Kidney (tissue), 13 donors: ENCODE measurements at regions not wholly inside any gene's neighbourhood (a gene's known extent, or its start where the extent isn't known, plus 50 kb on each side); places are given as distances from the start of the nearest gene placed in this dataset.

Experiments used
- DNase-seq, 5 donors: peaks; one replicate each; pipeline ENCODE4 v3.0.0-alpha.2; 2013 to 2020
- FAIRE-seq: peaks from 2 replicates; lab custom pipeline; 2012; peaks lifted over from hg19 to GRCh38; lab: Jason Lieb, UNC
- H3K27ac ChIP-seq, 2 donors: one replicate each; pipeline ENCODE4 v1.7.0; 2013; ENCODE audit warnings: low read depth in 2 of 2, low read length in 2 of 2, inconsistent platforms in 1 of 2
- H3K27me3 ChIP-seq: one replicate; pipeline ENCODE4 v1.7.1; 2013; ENCODE audit warnings: low read length, inconsistent platforms; ENCODE audit not compliant: control insufficient read depth, insufficient read depth
- H3K36me3 ChIP-seq, 3 donors: one replicate each; pipeline versions ENCODE4 v1.7.0 to v1.7.1; 2013; ENCODE audit warnings: low read length in 3 of 3, control low read depth in 1 of 3, inconsistent platforms in 1 of 3; ENCODE audit not compliant: insufficient read depth in 3 of 3, control insufficient read depth in 2 of 3
- H3K4me1 ChIP-seq, 3 donors: one replicate each; pipeline versions ENCODE4 v1.7.0 to v1.7.1; 2013; ENCODE audit warnings: low read length in 3 of 3, inconsistent platforms in 1 of 3, low read depth in 1 of 3; ENCODE audit not compliant: control insufficient read depth in 2 of 3, insufficient read depth in 2 of 3
- H3K4me3 ChIP-seq, 3 donors: one replicate each; pipeline versions ENCODE4 v1.7.0 to v1.8.1; 2013; ENCODE audit warnings: low read length in 3 of 3, control low read depth in 1 of 3, inconsistent platforms in 1 of 3
- H3K9ac ChIP-seq, 3 donors: one replicate each; pipeline versions ENCODE4 v1.7.0 to v1.7.1; 2013; ENCODE audit warnings: low read length in 3 of 3, control low read depth in 1 of 3, inconsistent platforms in 1 of 3
- H3K9me3 ChIP-seq, 3 donors: one replicate each; pipeline versions ENCODE4 v1.7.0 to v1.7.1; 2013; ENCODE audit warnings: low read length in 3 of 3, control low read depth in 1 of 3, inconsistent platforms in 1 of 3; ENCODE audit not compliant: control insufficient read depth in 2 of 3, insufficient read depth in 1 of 3
- CTCF ChIP-seq: IDR thresholded peaks from 3 replicates; pipeline ENCODE4 v1.5.1; 2012; ENCODE audit warnings: mild to moderate bottlenecking, moderate library complexity, borderline replicate concordance; ENCODE audit not compliant: insufficient read depth; ENCODE audit errors: extremely low read depth
- intact Hi-C: fragments of 100-400 bp; cut with DNase I; formaldehyde crosslinking; loops from one replicate; pipeline ENCODE4 v1.11.1; 2022
- donor health status: control.
- donor health status: control.
- donor health status: control.
- donor health status: control.
- donor health status: control.
- donor health status: DM: yes; HTN: yes; CAD: no.
- donor health status: Normal renal cell carcinoma (clear cell type).

GRCh38 chr12:9347328-9348127, 139.3 kb upstream of the PZP start:
- no peak for FAIRE-seq
- TF ChIP-seq CTCF, result no peak
- Histone ChIP-seq H3K4me1 (no peaks in the 10 kb centered on the region), H3K27me3 (no peaks in the 10 kb centered on the region), H3K36me3 (no peaks in the 10 kb centered on the region), H3K9me3 (no peaks in the 10 kb centered on the region), H3K9ac (no peak overlapping the region), H3K4me3 (no peak overlapping the region), H3K27ac (no peak overlapping the region)
- intact Hi-C loops, result no loop called here
- no peak for DNase-seq

- Histone ChIP-seq H3K9me3 (no peaks in the 10 kb centered on the region), H3K4me1 (no peaks in the 10 kb centered on the region), H3K27me3 (no peaks in the 10 kb centered on the region), H3K27ac (no peak overlapping the region), H3K4me3 (no peak overlapping the region), H3K9ac (no peak overlapping the region), H3K36me3 (no peaks in the 10 kb centered on the region)
- FAIRE-seq (no peak), DNase-seq (no peak)
- intact Hi-C loops, result no loop called here
- TF ChIP-seq CTCF, result no peak
Measured at GRCh38 chr12:9346866-9347327, 138.7 kb upstream of the PZP start.

- Histone ChIP-seq H3K36me3 (no peaks in the 10 kb centered on the region), H3K9ac (no peak overlapping the region), H3K27me3 (no peaks in the 10 kb centered on the region), H3K4me1 (no peaks in the 10 kb centered on the region), H3K27ac (no peak overlapping the region), H3K4me3 (no peak overlapping the region), H3K9me3 (no peaks in the 10 kb centered on the region)
- no peak for DNase-seq
- no peak for FAIRE-seq
- no peak for TF ChIP-seq CTCF
- intact Hi-C loops, result no loop called here
Measured at GRCh38 chr12:9345171-9345570, 137.0 kb upstream of the PZP start.
